ENCODE measurements at regions not wholly inside any gene's neighbourhood (a gene's known extent, or its start where the extent isn't known, plus 50 kb on each side); places are given as distances from the start of the nearest gene placed in this dataset.
"Not testable (repeated sequence)": the region's sequence is repeated elsewhere in the genome, so short reads cannot be mapped to it uniquely, and the experiment has no call there.

GRCh38 chr18:29449424-29449823, 1272.5 kb upstream of the CDH2 start:
- Histone ChIP-seq H3K4me1 (ENCODE audit: insufficient read depth, low read length) (no peaks in the 10 kb centered on the region), H3K27me3 (ENCODE audit: insufficient read depth, low read length) (no peaks in the 10 kb centered on the region), H3K4me3 (ENCODE audit: low read length) (no peak overlapping the region), H3K9me3 (ENCODE audit: low read depth, low read length) (no peaks in the 10 kb centered on the region)

GRCh38 chr18:29439398-29439797, 1262.5 kb upstream of the CDH2 start:
- Histone ChIP-seq H3K4me3 (ENCODE audit: low read length) (no peak overlapping the region), H3K4me1 (ENCODE audit: insufficient read depth, low read length) (no peaks in the 10 kb centered on the region), H3K27me3 (ENCODE audit: insufficient read depth, low read length) (no peaks in the 10 kb centered on the region), H3K9me3 (ENCODE audit: low read depth, low read length) (peaks cover 5% of the 10 kb centered on the region)

GRCh38 chr18:29436459-29436858, 1259.5 kb upstream of the CDH2 start:
- Histone ChIP-seq H3K27me3 (ENCODE audit: insufficient read depth, low read length) (no peaks in the 10 kb centered on the region), H3K9me3 (ENCODE audit: low read depth, low read length) (peaks cover 5% of the 10 kb centered on the region), H3K4me1 (ENCODE audit: insufficient read depth, low read length) (no peaks in the 10 kb centered on the region), H3K4me3 (ENCODE audit: low read length) (no peak overlapping the region)

GRCh38 chr18:29434650-29435049, 1257.7 kb upstream of the CDH2 start:
- no peak overlapping the region for H3K4me3 ChIP-seq (ENCODE audit: low read length)
- peaks cover 11% of the 10 kb centered on the region for H3K9me3 ChIP-seq (ENCODE audit: low read depth, low read length)
- H3K27me3 ChIP-seq (ENCODE audit: insufficient read depth, low read length) = no peaks in the 10 kb centered on the region
- no peaks in the 10 kb centered on the region for H3K4me1 ChIP-seq (ENCODE audit: insufficient read depth, low read length)

GRCh38 chr18:29430416-29430815, 1253.5 kb upstream of the CDH2 start:
- no peak overlapping the region for H3K4me3 ChIP-seq (ENCODE audit: low read length)

GRCh38 chr18:29418136-29418535, 1241.2 kb upstream of the CDH2 start:
- H3K27me3 ChIP-seq (ENCODE audit: insufficient read depth, low read length) = no peaks in the 10 kb centered on the region
- H3K4me3 ChIP-seq (ENCODE audit: low read length) = no peak overlapping the region
- no peaks in the 10 kb centered on the region for H3K9me3 ChIP-seq (ENCODE audit: low read depth, low read length)
- no peaks in the 10 kb centered on the region for H3K4me1 ChIP-seq (ENCODE audit: insufficient read depth, low read length)

More at GRCh38 chr18:29430416-29430815, 1253.5 kb upstream of the CDH2 start:
- H3K27me3 ChIP-seq (ENCODE audit: insufficient read depth, low read length) = no peaks in the 10 kb centered on the region
- no peaks in the 10 kb centered on the region for H3K4me1 ChIP-seq (ENCODE audit: insufficient read depth, low read length)
- peaks cover 6% of the 10 kb centered on the region for H3K9me3 ChIP-seq (ENCODE audit: low read depth, low read length)

GRCh38 chr18:29406996-29407395, 1230.1 kb upstream of the CDH2 start:
- H3K4me1 ChIP-seq (ENCODE audit: insufficient read depth, low read length) = no peaks in the 10 kb centered on the region
- H3K27me3 ChIP-seq (ENCODE audit: insufficient read depth, low read length) = no peaks in the 10 kb centered on the region
- H3K4me3 ChIP-seq (ENCODE audit: low read length) = no peak overlapping the region
- H3K9me3 ChIP-seq (ENCODE audit: low read depth, low read length) = peaks cover 10% of the 10 kb centered on the region

- Histone ChIP-seq H3K4me1 (ENCODE audit: insufficient read depth, low read length) (no peaks in the 10 kb centered on the region), H3K27me3 (ENCODE audit: insufficient read depth, low read length) (no peaks in the 10 kb centered on the region), H3K9me3 (ENCODE audit: low read depth, low read length) (no peaks in the 10 kb centered on the region), H3K4me3 (ENCODE audit: low read length) (no peak overlapping the region)
Measured at GRCh38 chr18:29397536-29397935, 1220.6 kb upstream of the CDH2 start.

- Histone ChIP-seq H3K4me1 (ENCODE audit: insufficient read depth, low read length) (no peaks in the 10 kb centered on the region), H3K9me3 (ENCODE audit: low read depth, low read length) (peaks cover 2% of the 10 kb centered on the region), H3K4me3 (ENCODE audit: low read length) (no peak overlapping the region), H3K27me3 (ENCODE audit: insufficient read depth, low read length) (no peaks in the 10 kb centered on the region)
Measured at GRCh38 chr18:29383311-29384273, 1206.7 kb upstream of the CDH2 start.

GRCh38 chr18:29378651-29379136, 1201.8 kb upstream of the CDH2 start:
- peaks cover 8% of the 10 kb centered on the region for H3K9me3 ChIP-seq (ENCODE audit: low read depth, low read length)
- H3K27me3 ChIP-seq (ENCODE audit: insufficient read depth, low read length) = no peaks in the 10 kb centered on the region
- no peak overlapping the region for H3K4me3 ChIP-seq (ENCODE audit: low read length)
- H3K4me1 ChIP-seq (ENCODE audit: insufficient read depth, low read length) = no peaks in the 10 kb centered on the region

GRCh38 chr18:29377346-29377745, 1200.4 kb upstream of the CDH2 start:
- no peak overlapping the region for H3K4me3 ChIP-seq (ENCODE audit: low read length)
- H3K4me1 ChIP-seq (ENCODE audit: insufficient read depth, low read length) = no peaks in the 10 kb centered on the region
- no peaks in the 10 kb centered on the region for H3K27me3 ChIP-seq (ENCODE audit: insufficient read depth, low read length)
- peaks cover 19% of the 10 kb centered on the region for H3K9me3 ChIP-seq (ENCODE audit: low read depth, low read length)

- Histone ChIP-seq H3K4me1 (ENCODE audit: insufficient read depth, low read length) (no peaks in the 10 kb centered on the region), H3K27me3 (ENCODE audit: insufficient read depth, low read length) (no peaks in the 10 kb centered on the region), H3K4me3 (ENCODE audit: low read length) (no peak overlapping the region), H3K9me3 (ENCODE audit: low read depth, low read length) (peaks cover 22% of the 10 kb centered on the region)
Measured at GRCh38 chr18:29373000-29373399, 1196.1 kb upstream of the CDH2 start.

- Histone ChIP-seq H3K4me1 (ENCODE audit: insufficient read depth, low read length) (no peaks in the 10 kb centered on the region), H3K4me3 (ENCODE audit: low read length) (no peak overlapping the region), H3K27me3 (ENCODE audit: insufficient read depth, low read length) (no peaks in the 10 kb centered on the region), H3K9me3 (ENCODE audit: low read depth, low read length) (no peaks in the 10 kb centered on the region)
Measured at GRCh38 chr18:29361843-29362242, 1184.9 kb upstream of the CDH2 start.

- not testable (repeated sequence) for H3K27me3 ChIP-seq (ENCODE audit: insufficient read depth, low read length); H3K4me1 ChIP-seq (ENCODE audit: insufficient read depth, low read length); H3K4me3 ChIP-seq (ENCODE audit: low read length); H3K9me3 ChIP-seq (ENCODE audit: low read depth, low read length)
Measured at GRCh38 chr18:29360659-29361058, 1183.7 kb upstream of the CDH2 start.

- H3K4me3 ChIP-seq (ENCODE audit: low read length); H3K4me1 ChIP-seq (ENCODE audit: insufficient read depth, low read length); H3K27me3 ChIP-seq (ENCODE audit: insufficient read depth, low read length); H3K9me3 ChIP-seq (ENCODE audit: low read depth, low read length): not testable (repeated sequence)
Measured at GRCh38 chr18:29359222-29359621, 1182.3 kb upstream of the CDH2 start.

GRCh38 chr18:29351171-29351570, 1174.2 kb upstream of the CDH2 start:
- Histone ChIP-seq H3K9me3 (ENCODE audit: low read depth, low read length) (peaks cover 6% of the 10 kb centered on the region), H3K4me1 (ENCODE audit: insufficient read depth, low read length) (no peaks in the 10 kb centered on the region), H3K27me3 (ENCODE audit: insufficient read depth, low read length) (no peaks in the 10 kb centered on the region), H3K4me3 (ENCODE audit: low read length) (no peak overlapping the region)

Data from mononuclear cell (primary cell).